GM21717 (cell line): ENCODE measurements at regions not wholly inside any gene's neighbourhood (a gene's known extent, or its start where the extent isn't known, plus 50 kb on each side); places are given as distances from the start of the nearest gene placed in this dataset.

Experiments used
- ATAC-seq: cut with Tn5 transposase; IDR thresholded peaks from one replicate; pipeline ENCODE4 v1.9.1; 2021; ENCODE audit warnings: mild to moderate bottlenecking, moderate library complexity; ENCODE audit not compliant: unreplicated experiment

- ATAC-seq = no peak
Observed at GRCh38 chr3:154976072-154976983, 103.8 kb upstream of the MME start.

GRCh38 chr3:154973851-154974250 is 106.3 kb upstream of the MME start:
- ATAC-seq = no peak

GRCh38 chr3:154972951-154973350 is 107.2 kb upstream of the MME start:
- no peak for ATAC-seq

GRCh38 chr3:154971771-154972326 is 108.3 kb upstream of the MME start:
- ATAC-seq = no peak

- ATAC-seq = no peak
Observed at GRCh38 chr3:154971341-154971740, 108.8 kb upstream of the MME start.

- no peak for ATAC-seq
Observed at GRCh38 chr3:154970797-154971196, 109.3 kb upstream of the MME start.

GRCh38 chr3:154969366-154969765 is 110.8 kb upstream of the MME start:
- no peak for ATAC-seq

- no peak for ATAC-seq
Observed at GRCh38 chr3:154967090-154967489, 113.0 kb upstream of the MME start.

GRCh38 chr3:154956815-154957214 is 123.3 kb upstream of the MME start:
- ATAC-seq = no peak

GRCh38 chr3:154955907-154956533 is 124.1 kb upstream of the MME start:
- ATAC-seq = no peak

GRCh38 chr3:154954757-154955156 is 125.4 kb upstream of the MME start:
- ATAC-seq = no peak

GRCh38 chr3:154953538-154953937 is 126.6 kb upstream of the MME start:
- no peak for ATAC-seq

- ATAC-seq = no peak
Observed at GRCh38 chr3:154952553-154952952, 127.6 kb upstream of the MME start.

- no peak for ATAC-seq
Observed at GRCh38 chr3:154943981-154944380, 136.1 kb upstream of the MME start.

- no peak for ATAC-seq
Observed at GRCh38 chr3:154942827-154943226, 137.3 kb upstream of the MME start.

- no peak for ATAC-seq
Observed at GRCh38 chr3:154936196-154936595, 143.9 kb upstream of the MME start.

- no peak for ATAC-seq
Observed at GRCh38 chr3:154933581-154933980, 146.5 kb upstream of the MME start.

GRCh38 chr3:154932633-154933032 is 147.5 kb upstream of the MME start:
- ATAC-seq = no peak

GRCh38 chr3:154931484-154931883 is 148.6 kb upstream of the MME start:
- ATAC-seq = no peak

- no peak for ATAC-seq
Observed at GRCh38 chr3:154926721-154927120, 153.4 kb upstream of the MME start.

- ATAC-seq = no peak
Observed at GRCh38 chr3:154921351-154921750, 158.8 kb upstream of the MME start.

- ATAC-seq = no peak
Observed at GRCh38 chr3:154919226-154919625, 160.9 kb upstream of the MME start.
